ENCODE measurements at regions not wholly inside any gene's neighbourhood (a gene's known extent, or its start where the extent isn't known, plus 50 kb on each side); places are given as distances from the start of the nearest gene placed in this dataset.
"Not testable (repeated sequence)": the region's sequence is repeated elsewhere in the genome, so short reads cannot be mapped to it uniquely, and the experiment has no call there.

DNA sequence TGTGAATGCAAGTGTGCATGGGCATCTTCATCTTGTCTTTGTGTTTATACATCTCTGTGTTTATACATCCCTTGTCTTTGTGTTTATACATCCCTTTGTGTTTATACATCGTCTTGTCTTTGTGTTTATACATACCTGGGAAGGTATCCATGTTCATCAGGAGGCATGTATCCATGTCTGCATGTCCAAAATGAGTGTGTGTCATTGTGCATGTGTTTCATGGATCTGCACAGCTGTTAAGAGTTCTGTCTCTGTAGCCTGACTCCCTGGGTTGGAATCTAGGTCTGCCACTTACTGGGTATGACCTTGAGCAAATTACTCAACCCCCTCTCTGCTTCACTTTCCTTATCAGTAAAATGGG, 50.1 kb upstream of the SIRPA start:
- Histone ChIP-seq H3K9me3 (ENCODE audit: control insufficient read depth in 2 of 2, insufficient read depth in 1 of 2, low read depth in 1 of 2, low read length in 1 of 2) (no peaks in the 10 kb centered on the region), H3K4me1 (ENCODE audit: control insufficient read depth in 2 of 2, insufficient read depth in 2 of 2, low read length in 1 of 2) (peaks cover 0 to 8% of the 10 kb centered on the region in 2 donors), H3K36me3 (ENCODE audit: control insufficient read depth in 2 of 2, insufficient read depth in 2 of 2, low read length in 1 of 2) (no peaks in the 10 kb centered on the region), H3K27me3 (ENCODE audit: control insufficient read depth in 1 of 2, insufficient read depth in 2 of 2, low read length in 2 of 2) (no peaks in the 10 kb centered on the region), H3K4me3 (ENCODE audit: low read depth in 1 of 2, low read length in 2 of 2) (no peak overlapping the region), H3K27ac (ENCODE audit: low read depth in 2 of 2, low read length in 1 of 2) (no peak overlapping the region)
- WGBS, 2 donors: 23 to 30% methylated on average over 1 of the region's 1 CpG

DNA sequence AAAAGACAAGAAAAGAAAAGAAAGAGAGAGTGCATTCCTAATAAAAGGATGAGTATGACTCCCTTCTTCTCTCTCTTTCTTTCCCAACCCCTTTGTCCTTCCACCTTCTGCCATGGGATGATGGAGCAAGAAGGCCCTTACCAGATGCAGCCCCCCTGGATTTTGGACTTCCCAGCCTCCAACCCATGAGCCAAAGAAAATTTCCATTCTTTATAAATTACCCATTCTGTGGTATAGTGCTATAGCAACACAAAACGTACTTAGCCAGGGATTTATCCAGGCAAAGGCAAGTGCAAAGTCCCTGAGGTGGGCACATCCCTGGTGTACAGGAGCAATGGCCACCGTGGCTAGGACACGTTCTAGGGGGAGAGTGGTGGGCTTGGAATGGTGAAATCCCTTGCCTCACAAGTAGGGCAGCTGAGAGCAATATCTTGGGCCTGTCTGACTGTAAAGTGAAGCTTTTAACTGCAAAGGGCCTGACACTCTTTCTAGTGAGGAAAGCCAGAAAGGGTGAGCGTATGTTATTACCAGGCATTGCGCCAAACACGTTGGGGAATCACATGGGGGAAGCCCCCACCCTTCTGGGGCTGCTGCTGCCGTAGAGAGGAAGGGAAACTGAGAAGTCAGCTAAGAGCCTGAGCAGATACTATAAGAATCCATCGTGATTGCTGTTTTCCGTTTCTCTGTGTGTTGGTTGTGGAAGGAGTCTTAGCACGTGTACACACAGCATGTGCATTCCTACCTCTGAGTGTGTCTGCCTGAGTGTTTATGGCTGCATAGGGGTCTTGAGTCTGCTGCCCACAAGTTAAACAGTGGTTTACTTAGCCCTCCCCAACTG, 50.7 kb upstream of the SIRPA start:
- Histone ChIP-seq H3K27ac (ENCODE audit: low read depth in 2 of 2, low read length in 1 of 2) (no peak overlapping the region), H3K36me3 (ENCODE audit: control insufficient read depth in 2 of 2, insufficient read depth in 2 of 2, low read length in 1 of 2) (no peaks in the 10 kb centered on the region), H3K4me1 (ENCODE audit: control insufficient read depth in 2 of 2, insufficient read depth in 2 of 2, low read length in 1 of 2) (peaks cover 0 to 8% of the 10 kb centered on the region in 2 donors), H3K4me3 (ENCODE audit: low read depth in 1 of 2, low read length in 2 of 2) (no peak overlapping the region), H3K9me3 (ENCODE audit: control insufficient read depth in 2 of 2, insufficient read depth in 1 of 2, low read depth in 1 of 2, low read length in 1 of 2) (no peaks in the 10 kb centered on the region), H3K27me3 (ENCODE audit: control insufficient read depth in 1 of 2, insufficient read depth in 2 of 2, low read length in 2 of 2) (no peaks in the 10 kb centered on the region)
- WGBS, 2 donors: 25 to 27% methylated on average over 10 of the region's 10 CpGs

DNA sequence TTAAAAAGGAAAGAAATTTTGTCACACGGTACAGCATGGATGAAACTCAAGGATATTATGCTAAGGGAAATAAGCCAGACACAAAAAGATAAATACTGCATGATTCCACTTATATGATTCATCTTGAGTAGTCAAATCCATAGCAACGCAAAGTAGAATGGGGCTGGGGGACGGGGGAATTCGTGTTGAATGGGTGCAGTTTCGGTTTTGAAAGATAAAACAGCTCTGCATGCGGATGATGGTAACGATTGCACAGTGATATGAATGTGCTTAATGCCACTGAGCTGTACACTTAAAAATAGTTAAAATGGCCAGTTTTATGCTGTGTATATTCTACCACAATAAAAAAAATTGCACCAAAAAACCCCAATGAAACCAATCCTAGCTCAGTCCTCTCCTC, 52.9 kb upstream of the SIRPA start:
- 85 to 86% methylated on average over 7 of the region's 7 CpGs for WGBS, 2 donors
- Histone ChIP-seq H3K4me1 (ENCODE audit: control insufficient read depth in 2 of 2, insufficient read depth in 2 of 2, low read length in 1 of 2) (peaks cover 0 to 5% of the 10 kb centered on the region in 2 donors), H3K36me3 (ENCODE audit: control insufficient read depth in 2 of 2, insufficient read depth in 2 of 2, low read length in 1 of 2) (no peaks in the 10 kb centered on the region), H3K27ac (ENCODE audit: low read depth in 2 of 2, low read length in 1 of 2) (no peak overlapping the region), H3K4me3 (ENCODE audit: low read depth in 1 of 2, low read length in 2 of 2) (no peak overlapping the region), H3K27me3 (ENCODE audit: control insufficient read depth in 1 of 2, insufficient read depth in 2 of 2, low read length in 2 of 2) (no peaks in the 10 kb centered on the region), H3K9me3 (ENCODE audit: control insufficient read depth in 2 of 2, insufficient read depth in 1 of 2, low read depth in 1 of 2, low read length in 1 of 2) (no peaks in the 10 kb centered on the region)

DNA sequence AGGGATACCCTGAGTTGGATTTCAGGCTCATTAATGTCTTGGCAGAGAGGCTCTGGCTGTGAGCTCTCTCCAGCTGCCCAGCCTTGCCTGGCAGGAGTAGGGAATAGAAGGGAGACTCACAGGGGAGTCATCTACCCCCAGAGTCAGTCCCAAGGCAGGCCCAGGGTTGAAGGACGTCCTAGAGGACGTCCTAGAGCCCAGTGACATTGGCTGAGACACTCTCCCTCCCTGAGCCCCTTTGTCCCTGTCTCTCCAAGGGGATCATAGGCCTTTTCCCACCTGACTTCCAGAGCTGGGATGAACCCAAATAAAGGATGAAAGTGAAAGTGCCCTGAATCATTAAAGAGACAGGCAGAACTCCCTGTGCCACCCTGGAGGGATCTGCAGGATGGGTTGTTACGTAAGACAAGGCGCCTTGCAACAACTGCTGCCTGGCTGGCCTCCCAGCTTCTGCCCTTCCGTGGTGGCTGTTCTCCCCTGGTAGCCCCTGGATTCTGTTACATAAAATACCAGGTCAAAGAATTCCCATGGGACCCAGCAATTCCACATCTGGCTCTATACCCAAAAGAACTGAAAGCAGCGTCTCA, 53.6 kb upstream of the SIRPA start:
- WGBS, 2 donors: 52 to 61% methylated on average over 6 of the region's 6 CpGs
- H3K27ac ChIP-seq (ENCODE audit: low read depth in 2 of 2, low read length in 1 of 2): peak overlapping the region; percentile 37 to 45

DNA sequence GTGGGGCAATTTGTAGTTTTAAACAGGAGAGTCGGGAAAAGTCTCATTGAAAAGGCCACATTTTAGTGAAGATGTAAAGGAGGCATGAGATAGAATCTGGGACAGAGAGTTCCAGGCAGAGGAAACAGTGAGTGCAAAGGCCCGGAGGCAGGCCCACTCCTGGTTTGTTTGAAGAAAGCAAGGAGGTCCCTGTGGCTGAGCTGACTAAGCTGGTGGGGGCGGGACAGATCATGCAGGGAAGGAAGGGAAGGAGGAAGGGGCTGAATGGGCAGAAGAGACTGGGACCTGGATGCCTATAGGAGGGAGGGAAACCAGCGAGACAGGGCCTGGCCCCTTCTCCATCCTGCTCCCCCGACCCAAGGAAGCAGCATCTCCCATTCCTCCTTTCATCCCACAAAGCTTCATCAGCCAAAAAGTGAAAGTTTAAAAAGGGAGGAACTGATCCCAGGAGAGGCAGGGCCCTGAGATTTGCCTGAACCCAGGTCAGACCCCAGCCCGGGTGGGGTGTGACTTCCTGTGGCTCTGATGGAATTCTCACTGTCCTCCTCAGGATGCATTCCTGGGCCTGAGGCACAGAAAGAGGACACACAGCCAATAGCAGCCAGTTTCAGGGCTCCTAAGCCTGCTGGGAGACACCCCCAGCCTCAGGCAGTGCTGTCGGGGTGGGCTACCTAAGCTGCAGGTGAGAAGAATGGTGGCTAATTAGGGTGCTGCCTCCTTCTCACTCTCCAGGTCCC, 54.2 kb upstream of the SIRPA start:
- H3K27ac ChIP-seq (ENCODE audit: low read depth in 2 of 2, low read length in 1 of 2): peak overlapping the region in 1 of 2 donors; percentile 37
- H3K9me3 ChIP-seq (ENCODE audit: control insufficient read depth in 2 of 2, insufficient read depth in 1 of 2, low read depth in 1 of 2, low read length in 1 of 2): no peaks in the 10 kb centered on the region
- H3K4me3 ChIP-seq (ENCODE audit: low read depth in 1 of 2, low read length in 2 of 2): no peak overlapping the region
- peaks cover 0 to 5% of the 10 kb centered on the region in 2 donors for H3K4me1 ChIP-seq (ENCODE audit: control insufficient read depth in 2 of 2, insufficient read depth in 2 of 2, low read length in 1 of 2)
- H3K36me3 ChIP-seq (ENCODE audit: control insufficient read depth in 2 of 2, insufficient read depth in 2 of 2, low read length in 1 of 2): no peaks in the 10 kb centered on the region
- no peaks in the 10 kb centered on the region for H3K27me3 ChIP-seq (ENCODE audit: control insufficient read depth in 1 of 2, insufficient read depth in 2 of 2, low read length in 2 of 2)
- 64% methylated on average over 7 of the region's 7 CpGs for WGBS, 2 donors

More for the DNA sequence above, 53.6 kb upstream of the SIRPA start:
- H3K4me3 ChIP-seq (ENCODE audit: low read depth in 1 of 2, low read length in 2 of 2): no peak overlapping the region
- H3K27me3 ChIP-seq (ENCODE audit: control insufficient read depth in 1 of 2, insufficient read depth in 2 of 2, low read length in 2 of 2): no peaks in the 10 kb centered on the region
- no peaks in the 10 kb centered on the region for H3K36me3 ChIP-seq (ENCODE audit: control insufficient read depth in 2 of 2, insufficient read depth in 2 of 2, low read length in 1 of 2)
- H3K9me3 ChIP-seq (ENCODE audit: control insufficient read depth in 2 of 2, insufficient read depth in 1 of 2, low read depth in 1 of 2, low read length in 1 of 2): no peaks in the 10 kb centered on the region
- H3K4me1 ChIP-seq (ENCODE audit: control insufficient read depth in 2 of 2, insufficient read depth in 2 of 2, low read length in 1 of 2): peaks cover 0 to 5% of the 10 kb centered on the region in 2 donors

DNA sequence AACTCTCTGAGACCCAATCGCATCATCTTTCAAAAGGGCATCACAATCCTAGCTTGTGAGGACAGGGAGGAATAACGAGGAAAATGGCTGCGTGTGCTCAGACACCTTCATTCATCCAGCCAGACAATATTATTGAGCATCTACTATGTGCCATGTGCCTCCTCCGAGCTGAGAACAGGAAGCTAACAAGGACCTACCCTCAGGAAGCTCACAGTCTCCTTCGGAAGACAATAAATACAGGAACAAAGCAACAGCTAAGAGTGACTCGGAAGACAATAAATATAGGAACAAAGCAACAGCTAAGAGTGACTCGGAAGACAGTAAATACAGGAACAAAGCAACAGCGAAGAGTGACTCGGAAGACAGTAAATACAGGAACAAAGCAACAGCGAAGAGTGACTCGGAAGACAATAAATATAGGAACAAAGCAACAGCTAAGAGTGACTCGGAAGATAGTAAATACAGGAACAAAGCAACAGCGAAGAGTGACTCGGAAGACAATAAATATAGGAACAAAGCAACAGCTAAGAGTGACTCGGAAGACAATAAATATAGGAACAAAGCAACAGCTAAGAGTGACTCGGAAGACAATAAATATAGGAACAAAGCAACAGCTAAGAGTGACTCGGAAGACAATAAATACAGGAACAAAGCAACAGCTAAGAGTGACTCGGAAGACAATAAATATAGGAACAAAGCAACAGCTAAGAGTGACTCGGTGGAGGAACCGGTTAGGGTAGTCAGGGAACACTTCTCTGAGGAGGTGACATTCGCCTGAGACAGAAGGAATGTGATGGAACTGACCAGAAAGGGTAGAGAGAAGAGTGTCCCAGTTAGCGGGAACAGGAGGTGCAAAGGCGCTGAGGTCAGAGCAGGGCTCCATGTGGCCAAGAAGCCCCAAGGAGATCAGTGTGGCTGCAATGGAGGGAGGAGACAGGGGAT, 55.6 kb upstream of the SIRPA start:
- H3K36me3 ChIP-seq (ENCODE audit: control insufficient read depth in 2 of 2, insufficient read depth in 2 of 2, low read length in 1 of 2); H3K9me3 ChIP-seq (ENCODE audit: control insufficient read depth in 2 of 2, insufficient read depth in 1 of 2, low read depth in 1 of 2, low read length in 1 of 2); H3K27me3 ChIP-seq (ENCODE audit: control insufficient read depth in 1 of 2, insufficient read depth in 2 of 2, low read length in 2 of 2); H3K4me3 ChIP-seq (ENCODE audit: low read depth in 1 of 2, low read length in 2 of 2); H3K4me1 ChIP-seq (ENCODE audit: control insufficient read depth in 2 of 2, insufficient read depth in 2 of 2, low read length in 1 of 2): not testable (repeated sequence)
- WGBS, 2 donors: 73 to 80% methylated on average over 18 to 19 of the region's 23 CpGs
- peak overlapping the region in 1 of 2 donors; percentile 67 for H3K27ac ChIP-seq (ENCODE audit: low read depth in 2 of 2, low read length in 1 of 2)

DNA sequence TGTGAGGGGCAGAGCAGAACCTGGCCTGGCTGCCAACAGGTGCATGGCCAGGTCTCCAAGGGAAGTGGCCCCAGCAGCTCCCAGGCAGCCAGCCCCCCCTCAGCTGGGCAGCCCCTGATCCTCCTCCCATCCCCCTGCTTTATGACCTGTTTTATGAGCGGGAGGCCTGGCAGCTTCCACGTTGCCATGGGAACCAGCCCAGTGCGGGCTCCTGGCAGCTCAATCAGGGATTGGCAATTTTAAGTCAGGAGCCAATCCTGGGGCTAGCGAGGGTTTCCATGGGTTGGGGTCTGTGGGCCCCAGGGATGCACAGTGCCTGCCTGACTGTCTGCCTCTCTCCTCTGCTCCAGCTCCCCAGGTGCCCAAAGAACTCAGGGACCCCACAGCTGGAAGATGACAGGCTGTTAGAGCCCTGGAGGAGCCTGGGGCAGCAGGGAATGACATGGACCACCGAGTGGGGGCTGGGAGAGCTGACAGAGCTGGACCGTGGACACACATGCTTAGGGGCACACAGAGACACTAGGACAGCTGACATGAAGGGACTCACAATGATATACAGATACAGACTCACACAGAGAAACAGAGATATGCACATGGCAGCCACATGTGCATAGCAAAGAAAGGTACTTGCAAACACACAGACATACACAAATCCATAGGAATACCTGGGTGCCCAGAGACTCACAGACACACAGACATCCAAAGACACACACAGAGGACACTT, 56.5 kb upstream of the SIRPA start:
- 55 to 65% methylated on average over 6 of the region's 6 CpGs for WGBS, 2 donors

DNA sequence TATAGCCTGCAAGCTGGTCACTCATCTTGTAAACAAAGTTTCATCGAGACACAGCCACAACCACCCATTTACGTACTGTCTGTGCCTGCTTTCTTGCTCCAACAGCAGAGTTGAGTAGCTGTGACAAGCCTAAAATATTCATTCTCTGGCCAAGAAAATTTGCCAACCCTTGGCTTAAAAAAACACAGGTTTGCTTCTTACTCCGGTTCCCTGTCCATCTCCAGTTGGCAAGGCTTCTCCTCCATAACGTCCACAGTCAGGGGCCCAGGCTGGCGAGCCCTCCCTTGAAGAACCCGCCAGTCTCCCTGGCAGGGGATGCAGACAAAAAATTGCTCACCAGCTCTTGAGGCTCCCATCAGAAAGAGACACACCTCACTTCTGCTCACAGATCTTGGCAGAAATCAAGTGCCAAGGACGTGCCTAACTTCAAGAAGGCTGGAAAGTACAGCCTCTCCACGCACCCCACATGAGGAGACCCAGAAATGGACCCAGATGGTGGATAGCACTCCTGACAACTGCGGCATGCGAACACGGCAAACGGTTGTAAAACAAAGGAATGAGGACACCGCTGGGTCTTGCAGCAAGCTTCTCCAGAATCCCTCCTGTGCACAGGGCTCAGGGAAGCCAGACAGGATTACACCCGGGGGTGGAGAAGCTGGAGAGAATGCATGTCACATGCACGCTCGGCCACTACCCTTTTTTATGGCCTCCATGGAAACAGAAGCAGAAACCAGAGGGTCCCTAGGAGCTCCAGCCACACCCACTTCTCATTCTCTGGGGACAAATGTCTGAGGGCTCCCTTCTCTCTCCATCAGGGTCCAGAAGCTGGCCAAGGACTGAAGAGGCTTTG, 59.8 kb upstream of the SIRPA start:
- WGBS, 2 donors: 46 to 53% methylated on average over 16 of the region's 16 CpGs
- Histone ChIP-seq H3K27ac (ENCODE audit: low read depth in 2 of 2, low read length in 1 of 2) (no peak overlapping the region), H3K4me1 (ENCODE audit: control insufficient read depth in 2 of 2, insufficient read depth in 2 of 2, low read length in 1 of 2) (peaks cover 2 to 5% of the 10 kb centered on the region in 2 donors), H3K27me3 (ENCODE audit: control insufficient read depth in 1 of 2, insufficient read depth in 2 of 2, low read length in 2 of 2) (no peaks in the 10 kb centered on the region), H3K9me3 (ENCODE audit: control insufficient read depth in 2 of 2, insufficient read depth in 1 of 2, low read depth in 1 of 2, low read length in 1 of 2) (no peaks in the 10 kb centered on the region), H3K36me3 (ENCODE audit: control insufficient read depth in 2 of 2, insufficient read depth in 2 of 2, low read length in 1 of 2) (no peaks in the 10 kb centered on the region), H3K4me3 (ENCODE audit: low read depth in 1 of 2, low read length in 2 of 2) (no peak overlapping the region)

More for the DNA sequence above, 56.5 kb upstream of the SIRPA start:
- no peaks in the 10 kb centered on the region for H3K27me3 ChIP-seq (ENCODE audit: control insufficient read depth in 1 of 2, insufficient read depth in 2 of 2, low read length in 2 of 2)
- H3K4me1 ChIP-seq (ENCODE audit: control insufficient read depth in 2 of 2, insufficient read depth in 2 of 2, low read length in 1 of 2): peaks cover 0 to 2% of the 10 kb centered on the region in 2 donors
- H3K27ac ChIP-seq (ENCODE audit: low read depth in 2 of 2, low read length in 1 of 2): peak overlapping the region in 1 of 2 donors; percentile 67
- no peaks in the 10 kb centered on the region for H3K9me3 ChIP-seq (ENCODE audit: control insufficient read depth in 2 of 2, insufficient read depth in 1 of 2, low read depth in 1 of 2, low read length in 1 of 2)
- H3K4me3 ChIP-seq (ENCODE audit: low read depth in 1 of 2, low read length in 2 of 2): no peak overlapping the region
- no peaks in the 10 kb centered on the region for H3K36me3 ChIP-seq (ENCODE audit: control insufficient read depth in 2 of 2, insufficient read depth in 2 of 2, low read length in 1 of 2)

All from esophagus (tissue), 2 donors.